Activated CD4-positive, alpha-beta T cell treated with anti-CD3 and anti-CD28 coated beads, Interleukin-2, Interleukin-4, amounts not matched to agents 100 ng/mL and 50 ng/mL, durations not matched to agents 16 hours and 8 hours (primary cell): ENCODE measurements at regions not wholly inside any gene's neighbourhood (a gene's known extent, or its start where the extent isn't known, plus 50 kb on each side); places are given as distances from the start of the nearest gene placed in this dataset.
"Not testable (repeated sequence)": the region's sequence is repeated elsewhere in the genome, so short reads cannot be mapped to it uniquely, and the experiment has no call there.

Source experiments
- DNase-seq: peaks from one replicate; pipeline ENCODE4 v3.0.0-alpha.2; 2020; ENCODE audit warnings: low spot score

DNA sequence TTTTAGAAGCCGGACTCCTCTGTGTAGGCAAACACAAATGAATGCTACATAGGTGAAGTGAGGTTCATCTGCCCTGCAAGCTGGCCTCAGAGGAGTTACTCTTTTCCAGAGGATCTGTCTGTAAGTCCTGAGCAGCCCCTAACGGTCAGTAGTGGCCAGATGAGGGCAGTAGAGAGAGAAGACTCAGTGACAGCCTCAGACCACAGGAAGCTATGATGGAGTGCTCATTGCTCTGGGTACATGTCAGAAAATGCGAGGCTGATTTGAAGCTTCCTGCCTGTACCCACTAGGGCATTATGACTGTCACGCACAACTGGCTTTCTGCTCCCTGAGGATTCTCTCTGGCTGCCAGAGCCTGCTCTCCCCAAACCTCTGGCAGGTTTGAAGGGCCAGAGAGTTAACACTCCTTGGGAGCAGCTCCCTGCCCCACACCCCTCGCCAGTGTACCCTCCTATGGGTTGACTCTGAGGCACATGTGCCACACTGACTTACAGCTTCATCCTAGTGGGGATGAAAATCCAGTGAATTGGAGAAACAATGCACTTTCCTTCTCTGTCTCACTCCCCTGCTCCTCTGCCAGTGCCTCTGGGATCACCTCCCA lies 141.5 kb downstream of the GABRG2 start:
- peak; percentile 25 for DNase-seq

DNA sequence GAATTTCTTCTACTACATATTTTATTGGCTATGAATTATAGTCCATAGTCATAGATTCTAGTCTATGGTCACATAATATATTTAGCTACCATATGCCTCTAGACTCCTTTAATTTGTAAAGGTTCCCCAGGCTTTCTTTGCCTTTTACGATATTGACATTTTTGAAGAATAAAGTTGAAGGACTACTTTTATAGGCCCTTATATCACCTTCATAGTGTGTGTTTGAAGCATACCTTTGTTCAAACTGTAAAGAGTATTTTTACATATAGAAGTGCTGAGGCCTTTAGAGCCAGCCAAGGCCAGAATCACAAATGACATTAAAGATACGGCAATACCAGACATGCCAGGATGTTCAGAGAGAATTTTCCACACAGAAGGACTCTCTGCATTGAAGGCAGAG lies 147.0 kb downstream of the GABRG2 start:
- no peak for DNase-seq

DNA sequence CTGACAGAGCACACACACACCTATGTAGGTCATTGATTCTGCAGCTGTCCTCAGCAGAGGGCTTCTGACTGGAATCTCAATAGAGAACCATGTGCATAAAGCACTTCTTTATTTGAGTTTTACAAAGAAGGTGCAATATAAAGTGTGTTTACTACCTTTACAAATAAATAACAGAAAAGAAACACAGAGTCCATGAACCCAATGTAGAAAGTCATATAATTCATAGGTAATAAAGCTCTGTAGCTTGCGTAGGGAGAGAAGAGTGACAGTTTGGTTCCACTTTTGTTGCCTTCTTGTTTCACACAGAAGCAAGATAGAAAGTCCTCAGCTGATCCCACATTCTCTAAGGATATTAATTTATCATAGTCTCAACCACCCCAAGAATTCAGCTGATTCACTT lies 149.5 kb downstream of the GABRG2 start:
- no peak for DNase-seq

DNA sequence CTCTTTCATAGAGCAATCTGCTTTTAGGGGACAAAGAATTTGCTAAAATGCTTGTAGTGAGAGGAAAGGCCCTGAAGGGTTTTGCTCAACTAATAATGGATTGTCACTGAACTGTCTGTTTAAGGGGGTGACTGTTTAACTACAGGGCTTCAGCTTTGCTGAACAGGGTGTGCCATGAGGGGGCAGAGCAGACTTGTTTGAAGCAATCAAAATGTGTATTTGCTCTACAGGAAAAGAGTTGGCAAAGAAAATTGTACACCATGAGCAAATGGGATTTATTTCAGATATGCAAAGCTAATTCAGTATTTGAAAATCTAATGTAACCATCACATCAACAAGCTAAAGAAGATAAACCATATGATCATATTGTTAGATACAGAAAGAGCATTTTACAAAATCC lies 154.3 kb downstream of the GABRG2 start:
- DNase-seq: no peak

DNA sequence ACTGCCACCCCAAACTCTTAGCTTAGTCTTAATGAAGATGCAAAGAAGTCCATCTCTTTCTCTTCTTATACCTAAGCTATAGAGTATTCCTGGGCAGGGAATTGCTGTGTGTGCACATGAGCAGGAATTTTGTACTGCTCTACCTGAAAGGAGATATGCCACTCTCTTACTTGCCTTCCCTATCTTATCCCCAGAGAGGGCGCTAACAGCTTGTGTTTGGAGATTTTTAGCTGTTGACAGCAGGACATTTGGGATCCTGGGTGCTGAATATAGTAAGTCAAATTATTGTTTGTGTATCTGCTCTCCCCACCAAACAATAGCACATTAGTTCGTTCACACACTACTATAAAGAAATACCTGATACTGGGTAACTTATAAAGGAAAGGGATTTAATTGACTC lies 159.5 kb downstream of the GABRG2 start:
- no peak for DNase-seq

DNA sequence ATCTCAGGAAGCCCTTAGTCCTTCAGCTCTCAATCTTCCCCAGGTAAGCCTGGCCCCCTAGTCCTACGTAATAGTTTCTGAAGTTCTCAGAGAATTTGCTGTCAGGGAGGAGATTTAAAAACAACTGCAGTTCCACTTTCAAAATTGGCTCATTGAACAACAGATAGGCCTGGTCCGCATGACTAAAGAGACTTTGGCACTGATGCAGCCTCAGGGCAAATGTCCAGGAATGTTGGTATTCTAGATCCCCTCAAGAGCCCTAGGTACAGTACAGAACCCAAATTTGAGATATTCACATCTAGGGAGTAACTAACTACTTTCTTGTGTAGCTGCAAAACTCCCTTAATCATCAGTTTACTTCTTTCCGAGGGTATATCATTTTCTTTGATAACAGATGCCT lies 162.8 kb downstream of the GABRG2 start:
- no peak for DNase-seq

DNA sequence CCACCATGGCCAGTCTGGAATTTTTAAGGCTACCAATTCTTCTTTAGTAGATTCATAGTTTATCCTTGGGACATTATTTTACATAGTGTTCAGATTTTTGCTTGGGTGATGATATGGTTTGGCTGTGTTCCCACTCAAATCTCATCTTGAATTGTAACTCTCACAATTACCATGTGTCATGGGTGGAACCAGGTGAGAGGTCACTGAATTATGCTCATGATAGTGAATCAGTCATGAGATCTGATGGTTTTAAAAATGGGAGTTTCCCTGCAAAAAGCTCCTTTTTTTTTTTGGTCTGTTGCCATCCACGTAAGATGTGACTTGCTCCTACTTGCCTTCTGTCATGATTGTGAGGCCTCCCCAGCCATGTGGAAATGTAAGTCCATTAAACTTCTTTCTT lies 163.9 kb downstream of the GABRG2 start:
- DNase-seq: no peak

DNA sequence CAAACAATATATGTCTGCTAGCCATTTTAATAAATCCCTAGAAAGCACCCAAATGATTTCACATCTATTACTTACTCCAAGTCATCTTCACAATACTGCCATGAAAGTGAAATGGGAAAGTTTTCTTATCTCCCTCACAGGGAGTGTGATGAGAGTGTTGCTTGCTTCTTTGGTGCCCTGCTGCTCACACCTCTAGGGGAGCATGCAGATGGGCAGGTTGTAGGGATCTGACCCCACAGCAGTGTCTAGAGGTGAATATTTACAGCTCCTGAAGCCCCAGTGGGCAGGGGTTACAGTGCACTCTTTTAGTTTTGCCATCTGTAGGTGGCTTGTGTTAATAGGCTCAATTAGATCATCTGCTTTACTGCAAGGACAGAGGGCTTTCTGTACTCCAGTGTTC lies 173.2 kb downstream of the GABRG2 start:
- DNase-seq: no peak

DNA sequence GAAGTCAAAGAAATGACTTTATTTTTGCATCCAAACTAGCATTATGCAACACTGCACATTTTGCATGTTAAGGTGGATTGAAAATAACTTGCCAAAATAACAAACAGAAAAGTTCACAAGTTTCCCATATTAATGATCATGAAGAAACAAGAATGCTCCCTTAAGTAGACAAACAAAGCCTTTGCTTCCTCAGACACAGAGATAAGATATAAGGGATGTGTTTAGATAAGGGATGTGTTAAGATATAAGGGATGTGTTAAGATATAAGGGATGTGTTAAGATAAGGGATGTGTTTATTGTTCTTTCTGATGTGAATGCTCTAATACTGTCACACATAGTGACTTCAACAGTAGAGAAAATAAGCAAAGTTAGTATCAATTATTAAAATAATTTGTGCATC lies 174.8 kb downstream of the GABRG2 start:
- DNase-seq: no peak

DNA sequence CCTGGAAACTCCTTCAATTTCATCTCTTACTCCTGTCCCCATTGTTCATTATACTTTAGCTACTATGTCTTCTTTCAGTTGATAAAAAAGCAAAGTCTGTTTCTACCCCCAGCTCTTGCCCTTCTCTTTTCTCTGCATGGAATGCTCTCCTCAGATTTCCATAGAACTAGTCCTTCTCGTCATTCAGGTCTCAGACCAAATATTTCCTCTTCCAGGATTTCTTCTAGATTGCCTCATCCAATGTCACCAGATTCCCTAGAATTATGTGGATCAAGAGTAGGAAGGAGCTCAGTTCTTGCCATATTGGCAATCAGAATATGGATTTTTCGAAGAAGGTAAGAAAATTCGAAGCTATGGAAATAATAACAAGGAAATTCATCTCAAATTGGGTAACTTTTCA lies 176.1 kb downstream of the GABRG2 start:
- DNase-seq: no peak

DNA sequence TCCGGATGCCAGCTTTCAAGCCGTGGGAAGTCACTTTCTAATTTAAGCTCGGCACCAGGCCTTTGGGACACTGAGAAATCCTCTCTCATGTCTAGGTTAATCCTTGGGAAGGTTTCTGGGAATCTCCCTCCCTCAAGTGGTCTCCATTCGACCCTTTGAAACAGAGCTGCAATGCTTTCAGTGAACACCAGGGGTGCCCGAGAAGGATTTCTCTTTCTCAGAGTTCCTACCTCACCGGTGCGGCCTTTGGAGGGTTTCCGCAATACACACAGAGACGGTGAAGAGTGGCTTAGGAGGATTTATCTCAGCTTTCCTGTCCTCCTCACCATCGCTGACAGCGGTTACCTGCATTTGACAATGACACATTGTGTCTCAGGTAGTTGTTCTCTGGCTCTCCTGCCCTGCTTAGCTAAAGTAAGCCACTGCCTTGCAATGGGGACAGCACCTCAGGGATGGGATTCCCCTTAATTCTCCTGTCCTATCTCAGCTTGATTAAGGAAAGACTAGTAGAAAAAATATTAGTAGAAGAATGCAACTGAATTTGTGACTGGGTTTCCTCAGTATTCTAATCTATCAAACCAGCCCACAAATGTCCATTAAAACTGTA lies 180.6 kb downstream of the GABRG2 start:
- no peak for DNase-seq

DNA sequence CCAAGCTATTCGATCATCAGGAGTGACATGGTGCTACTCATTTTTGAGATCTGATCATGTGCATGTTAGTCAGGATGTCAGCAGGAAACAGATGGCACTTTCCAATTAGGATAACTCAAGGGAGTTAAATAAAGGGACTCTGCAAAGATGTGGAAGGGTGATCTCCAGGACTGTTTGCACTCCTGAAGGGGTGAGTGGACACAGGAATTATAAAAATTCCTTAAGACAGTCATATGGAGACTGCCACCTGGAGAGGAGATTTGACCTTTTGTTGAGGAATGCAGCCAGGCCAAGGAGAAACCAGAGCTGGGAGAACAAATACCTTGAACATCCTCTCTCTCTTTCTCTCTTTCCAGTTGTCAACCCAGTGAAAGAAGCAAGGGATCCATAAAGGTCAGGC lies 189.1 kb downstream of the GABRG2 start:
- no peak for DNase-seq

DNA sequence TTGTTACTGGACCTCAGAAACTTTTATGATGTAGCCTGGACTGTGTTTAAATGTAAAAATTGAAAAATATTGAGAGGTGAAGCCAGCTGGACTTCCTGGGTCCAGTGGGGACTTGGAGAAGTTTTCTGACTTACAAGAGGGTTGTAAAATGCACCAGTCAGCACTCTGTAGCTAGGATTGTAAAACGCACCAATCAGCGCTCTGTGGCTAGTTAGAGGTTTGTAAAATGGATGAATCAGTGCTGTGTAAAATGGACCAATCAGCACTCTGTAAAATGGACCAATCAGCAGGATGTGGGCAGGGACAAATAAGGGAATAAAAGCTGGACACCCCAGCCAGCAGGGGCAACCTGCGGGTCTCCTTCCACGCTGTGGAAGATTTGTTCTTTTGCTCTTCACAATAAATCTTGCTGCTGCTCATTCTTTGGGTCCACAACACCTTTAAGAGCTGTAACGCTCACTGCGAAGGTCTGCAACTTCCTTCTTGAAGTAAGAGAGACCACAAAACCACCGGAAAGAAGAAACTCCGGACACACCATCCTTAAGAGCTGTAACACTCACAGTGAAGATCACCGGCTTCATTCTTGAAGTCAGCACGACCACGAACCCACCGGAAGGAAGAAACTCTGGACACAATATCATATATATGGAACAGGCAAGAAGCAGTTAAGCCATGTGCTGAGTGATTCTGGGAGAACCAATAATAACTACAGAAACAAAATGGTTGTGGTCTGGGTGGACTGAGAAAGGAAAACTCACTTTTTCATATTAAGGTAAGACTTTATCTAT lies 201.3 kb downstream of the GABRG2 start:
- DNase-seq: no peak

DNA sequence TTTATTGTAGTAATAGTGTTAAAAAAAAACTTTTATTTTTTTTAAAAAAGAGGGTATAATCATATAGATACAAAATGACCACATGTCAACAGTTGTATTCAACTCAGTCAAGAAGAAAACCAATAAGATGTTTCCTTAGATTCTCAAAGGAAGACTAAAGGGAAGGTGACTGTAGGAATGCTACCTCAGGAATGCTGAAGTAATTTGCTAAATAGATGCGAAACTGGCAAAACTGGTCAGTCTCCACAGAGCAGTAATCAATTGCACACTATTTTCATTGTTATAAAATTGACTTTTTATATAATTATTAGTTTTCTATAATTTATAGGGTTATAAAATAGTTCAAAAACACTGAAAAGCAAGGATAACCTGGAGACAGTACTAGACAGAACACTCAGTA lies 204.8 kb downstream of the GABRG2 start:
- no peak for DNase-seq

DNA sequence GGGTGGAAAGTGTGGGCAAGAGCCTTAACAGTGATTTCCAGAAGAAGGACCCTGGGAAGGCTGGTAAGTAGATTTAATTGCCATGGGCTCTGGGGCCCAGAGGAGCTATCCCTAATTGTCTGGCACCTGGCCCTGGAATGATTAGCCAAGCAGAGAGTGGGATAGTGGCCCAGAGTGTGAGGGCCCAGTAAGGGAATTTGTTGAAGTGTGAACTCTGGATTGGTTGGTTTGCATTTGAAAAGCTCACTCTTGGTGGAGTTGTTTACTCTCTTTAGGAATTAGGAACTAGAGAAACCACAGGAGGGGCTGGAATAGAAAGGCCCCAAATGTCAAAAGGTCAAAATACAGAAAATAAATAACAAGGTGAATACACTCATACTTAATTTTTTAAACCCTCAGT lies 207.1 kb downstream of the GABRG2 start:
- DNase-seq: no peak

DNA sequence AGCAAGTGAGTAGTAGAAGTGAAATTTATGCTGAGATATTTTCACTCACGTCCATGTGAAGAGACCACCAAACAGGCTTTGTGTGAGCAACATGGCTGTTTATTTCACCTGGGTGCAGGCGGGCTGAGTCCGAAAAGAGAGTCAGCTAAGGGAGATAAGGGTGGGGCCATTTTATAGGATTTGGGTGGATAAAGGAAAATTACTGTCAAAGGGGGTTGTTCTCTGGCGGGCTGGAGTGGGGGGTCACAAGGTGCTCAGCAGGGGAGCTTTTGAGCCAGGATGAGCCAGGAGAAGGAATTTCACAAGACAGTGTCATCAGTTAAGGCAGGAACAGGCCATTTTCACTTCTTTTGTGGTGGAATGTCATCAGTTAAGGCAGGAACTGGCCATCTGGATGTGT lies 207.8 kb downstream of the GABRG2 start:
- DNase-seq: not testable (repeated sequence)

DNA sequence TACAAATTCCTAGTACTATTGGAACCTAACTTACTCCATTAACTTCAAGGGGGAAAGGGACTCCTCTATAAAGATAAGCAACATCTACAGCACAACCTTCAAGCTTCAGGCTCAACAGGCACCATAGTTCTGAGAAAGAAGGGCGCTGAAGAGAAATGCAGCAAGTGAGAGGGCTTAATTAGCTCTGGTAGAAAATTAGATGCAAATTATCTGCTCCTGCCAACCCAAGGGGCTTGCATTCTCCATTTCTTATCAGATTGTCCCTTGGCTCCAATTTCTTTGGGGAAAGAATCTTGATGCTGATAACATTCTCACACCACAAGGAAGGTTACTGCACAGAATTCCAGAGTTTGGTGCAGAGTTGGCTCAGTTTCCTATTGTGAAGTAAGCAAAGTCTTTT lies 214.6 kb downstream of the GABRG2 start:
- no peak for DNase-seq

DNA sequence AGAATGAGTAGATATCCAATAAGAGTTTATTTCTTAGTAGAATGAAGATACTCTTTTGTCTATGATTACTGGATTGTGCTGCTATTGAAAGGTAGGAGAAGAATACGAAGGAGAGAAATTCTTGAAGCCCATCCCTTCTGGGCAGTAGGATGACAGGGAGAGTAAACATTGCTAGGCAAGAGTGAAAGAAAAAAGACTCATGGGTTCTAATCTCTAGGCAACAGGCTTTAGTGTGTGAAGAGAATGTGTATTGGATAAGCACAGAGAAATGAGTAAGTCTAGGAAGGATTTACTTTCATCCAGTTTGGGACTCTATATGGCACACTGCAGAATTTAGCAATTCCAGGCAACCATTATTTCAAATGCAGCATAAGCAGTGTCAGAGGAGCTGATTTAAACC lies 216.0 kb downstream of the GABRG2 start:
- DNase-seq: no peak

DNA sequence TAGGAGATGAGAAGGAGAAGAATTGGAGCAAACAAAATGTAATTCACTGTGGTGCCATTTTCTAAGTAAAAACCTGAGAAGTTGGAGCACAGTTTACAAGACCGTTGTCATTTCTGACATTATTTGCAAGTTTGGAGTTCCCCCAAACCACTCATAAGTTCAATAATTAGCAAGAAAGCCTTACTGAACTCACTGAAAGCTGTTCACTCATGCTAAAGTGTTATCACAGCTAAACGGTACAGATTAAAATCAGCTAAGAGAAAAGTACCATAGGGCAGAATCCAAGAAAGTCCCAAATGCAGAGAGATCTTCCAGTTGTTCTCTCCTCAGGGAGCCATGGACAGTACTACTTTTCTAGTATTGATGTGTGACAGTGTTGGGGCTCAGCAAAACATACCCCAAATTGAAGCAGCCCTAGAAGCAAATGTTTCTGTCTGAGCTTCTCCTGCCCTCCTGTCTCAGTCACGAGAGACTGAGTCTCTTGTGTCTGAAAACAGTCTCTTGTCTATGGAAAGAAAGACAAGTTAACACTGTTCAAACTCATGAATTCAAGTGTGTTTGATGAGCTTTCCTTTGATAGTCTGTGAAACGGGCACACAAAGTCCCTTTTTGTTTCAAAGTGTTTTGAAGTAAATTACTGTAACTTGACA lies 221.2 kb downstream of the GABRG2 start:
- DNase-seq: no peak

DNA sequence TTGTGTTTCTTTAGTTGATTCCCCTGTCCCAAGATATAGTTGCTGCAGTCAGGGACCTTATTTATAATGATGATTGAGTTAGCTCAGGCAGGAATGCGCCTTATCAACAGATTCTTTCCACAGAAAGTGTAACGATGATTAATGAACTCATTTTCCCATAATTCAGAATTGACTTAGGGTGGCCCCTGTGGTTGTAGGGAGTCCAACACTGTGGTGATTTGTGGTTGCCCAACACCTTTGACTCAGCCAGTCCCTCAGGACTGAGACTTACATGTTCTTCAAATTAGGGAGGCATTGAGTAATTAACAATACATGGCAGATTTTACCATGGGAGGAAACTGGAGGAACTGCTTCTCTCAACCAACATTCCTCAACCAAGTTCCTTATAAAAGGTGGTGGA lies 221.9 kb downstream of the GABRG2 start:
- DNase-seq: no peak

DNA sequence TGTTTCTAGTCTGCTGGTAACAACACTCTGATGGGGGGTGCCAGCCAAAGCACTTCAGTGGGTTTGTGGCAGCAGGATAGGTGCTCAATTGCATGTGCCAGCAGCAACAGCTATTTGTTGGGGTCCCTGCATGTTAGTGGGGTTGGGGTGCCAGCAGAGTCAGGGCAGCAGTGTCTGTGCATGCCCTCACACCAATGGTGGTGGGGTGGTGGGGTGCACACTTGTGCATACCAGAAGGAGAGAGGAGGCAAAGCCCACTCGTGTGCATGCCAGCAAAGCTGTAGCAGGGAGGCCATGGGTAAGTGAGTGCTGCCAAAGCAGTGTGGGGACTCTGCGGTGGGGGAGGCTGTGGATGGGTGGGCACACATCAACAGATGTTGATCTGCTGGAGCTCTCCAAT lies 232.2 kb downstream of the GABRG2 start:
- no peak for DNase-seq

DNA sequence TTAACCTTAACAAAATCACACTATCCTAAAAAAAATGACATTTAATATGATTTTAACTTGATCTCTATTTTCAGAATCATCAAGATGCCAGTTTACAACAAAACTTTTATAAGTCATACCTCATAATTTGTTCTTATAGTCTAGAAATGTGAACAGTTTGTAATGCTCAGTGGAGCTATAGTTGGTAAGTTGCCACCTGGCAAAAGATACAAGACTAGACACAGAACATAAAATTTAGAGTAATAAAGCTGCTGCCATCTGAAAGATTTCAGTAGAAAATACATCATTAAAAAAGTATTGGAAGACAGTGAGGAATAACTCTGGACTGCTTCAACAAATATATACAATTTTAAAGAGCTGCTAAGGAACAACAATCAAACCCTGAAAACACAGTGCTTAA lies 233.8 kb downstream of the GABRG2 start:
- DNase-seq: no peak

DNA sequence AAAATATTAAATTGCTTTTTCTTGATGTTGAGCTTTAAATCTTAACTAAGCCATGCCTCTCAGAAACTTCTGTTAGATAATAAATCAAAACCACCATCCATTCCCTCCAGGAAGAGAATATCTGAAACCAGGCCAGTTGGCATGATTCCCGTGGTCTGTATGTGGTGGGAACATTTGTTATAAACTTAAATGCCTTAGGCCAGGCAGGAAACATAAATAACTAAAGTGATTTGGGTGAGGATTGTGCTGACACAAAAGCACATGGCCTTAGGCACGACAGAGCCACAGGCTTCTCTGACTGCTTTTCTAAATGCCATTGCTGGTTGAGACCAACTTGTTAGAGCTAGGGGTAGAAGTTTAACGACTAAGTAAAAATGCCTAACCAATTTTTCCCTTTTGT lies 255.9 kb downstream of the GABRG2 start:
- no peak for DNase-seq
